ENCODE measurements at regions not wholly inside any gene's neighbourhood (a gene's known extent, or its start where the extent isn't known, plus 50 kb on each side); places are given as distances from the start of the nearest gene placed in this dataset.

GRCh38 chr18:56161566-56162260, 476.7 kb downstream of the TXNL1 start:
- TF ChIP-seq POLR2A (IDR thresholded peaks at IDR 0.05; ENCODE audit: low read depth, low read length): no peak
- TF ChIP-seq, protein P1, sequence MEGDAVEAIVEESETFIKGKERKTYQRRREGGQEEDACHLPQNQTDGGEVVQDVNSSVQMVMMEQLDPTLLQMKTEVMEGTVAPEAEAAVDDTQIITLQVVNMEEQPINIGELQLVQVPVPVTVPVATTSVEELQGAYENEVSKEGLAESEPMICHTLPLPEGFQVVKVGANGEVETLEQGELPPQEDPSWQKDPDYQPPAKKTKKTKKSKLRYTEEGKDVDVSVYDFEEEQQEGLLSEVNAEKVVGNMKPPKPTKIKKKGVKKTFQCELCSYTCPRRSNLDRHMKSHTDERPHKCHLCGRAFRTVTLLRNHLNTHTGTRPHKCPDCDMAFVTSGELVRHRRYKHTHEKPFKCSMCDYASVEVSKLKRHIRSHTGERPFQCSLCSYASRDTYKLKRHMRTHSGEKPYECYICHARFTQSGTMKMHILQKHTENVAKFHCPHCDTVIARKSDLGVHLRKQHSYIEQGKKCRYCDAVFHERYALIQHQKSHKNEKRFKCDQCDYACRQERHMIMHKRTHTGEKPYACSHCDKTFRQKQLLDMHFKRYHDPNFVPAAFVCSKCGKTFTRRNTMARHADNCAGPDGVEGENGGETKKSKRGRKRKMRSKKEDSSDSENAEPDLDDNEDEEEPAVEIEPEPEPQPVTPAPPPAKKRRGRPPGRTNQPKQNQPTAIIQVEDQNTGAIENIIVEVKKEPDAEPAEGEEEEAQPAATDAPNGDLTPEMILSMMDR (conservative IDR thresholded peaks at IDR 0.05; ENCODE audit: low read depth, low read length): no peak
- no peak for TF ChIP-seq SMC3 (IDR thresholded peaks at IDR 0.05; ENCODE audit: low read depth, low read length)

Measured in IMR-90 (cell line).